DOHH2 (cell line): ENCODE measurements at regions not wholly inside any gene's neighbourhood (a gene's known extent, or its start where the extent isn't known, plus 50 kb on each side); places are given as distances from the start of the nearest gene placed in this dataset.
"Not testable (repeated sequence)": the region's sequence is repeated elsewhere in the genome, so short reads cannot be mapped to it uniquely, and the experiment has no call there.

Experiments used
- EZH2phosphoT487 ChIP-seq: fragments of 200-600 bp; sonication (generic); IDR thresholded peaks from 2 replicates; pipeline ENCODE4 v1.6.1; 2017; ENCODE audit warnings: borderline replicate concordance, mild to moderate bottlenecking, antibody characterized with exemption, low read length, moderate library complexity, mixed read lengths
- TF ChIP-seq, protein P1 (sequence below): fragments of 200-600 bp; sonication (generic); IDR thresholded peaks from one replicate; pipeline ENCODE4 v1.5.1; 2014; ENCODE audit warnings: antibody characterized with exemption, mild to moderate bottlenecking, low read depth, low read length; ENCODE audit not compliant: poor library complexity, severe bottlenecking

GRCh38 chr2:242079792-242080191 lies 210.3 kb downstream of the RTP5 start:
- TF ChIP-seq, protein P1, sequence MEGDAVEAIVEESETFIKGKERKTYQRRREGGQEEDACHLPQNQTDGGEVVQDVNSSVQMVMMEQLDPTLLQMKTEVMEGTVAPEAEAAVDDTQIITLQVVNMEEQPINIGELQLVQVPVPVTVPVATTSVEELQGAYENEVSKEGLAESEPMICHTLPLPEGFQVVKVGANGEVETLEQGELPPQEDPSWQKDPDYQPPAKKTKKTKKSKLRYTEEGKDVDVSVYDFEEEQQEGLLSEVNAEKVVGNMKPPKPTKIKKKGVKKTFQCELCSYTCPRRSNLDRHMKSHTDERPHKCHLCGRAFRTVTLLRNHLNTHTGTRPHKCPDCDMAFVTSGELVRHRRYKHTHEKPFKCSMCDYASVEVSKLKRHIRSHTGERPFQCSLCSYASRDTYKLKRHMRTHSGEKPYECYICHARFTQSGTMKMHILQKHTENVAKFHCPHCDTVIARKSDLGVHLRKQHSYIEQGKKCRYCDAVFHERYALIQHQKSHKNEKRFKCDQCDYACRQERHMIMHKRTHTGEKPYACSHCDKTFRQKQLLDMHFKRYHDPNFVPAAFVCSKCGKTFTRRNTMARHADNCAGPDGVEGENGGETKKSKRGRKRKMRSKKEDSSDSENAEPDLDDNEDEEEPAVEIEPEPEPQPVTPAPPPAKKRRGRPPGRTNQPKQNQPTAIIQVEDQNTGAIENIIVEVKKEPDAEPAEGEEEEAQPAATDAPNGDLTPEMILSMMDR = not testable (repeated sequence)
- TF ChIP-seq EZH2phosphoT487 = not testable (repeated sequence)
